GM13977 (cell line): ENCODE measurements at regions not wholly inside any gene's neighbourhood (a gene's known extent, or its start where the extent isn't known, plus 50 kb on each side); places are given as distances from the start of the nearest gene placed in this dataset.

Experiments used
- DNase-seq: peaks from one replicate; pipeline ENCODE4 v3.0.0; 2012; ENCODE audit warnings: low spot score
- CTCF ChIP-seq: IDR thresholded peaks from 2 replicates; pipeline ENCODE4 v1.5.1; 2012; ENCODE audit warnings: mild to moderate bottlenecking, control low read depth; ENCODE audit not compliant: insufficient read depth; ENCODE audit errors: extremely low read depth, missing control alignments
- in situ Hi-C: fragments of 300-500 bp; cut with MboI; formaldehyde crosslinking; loops from one replicate; pipeline ENCODE4 v1.12.0; 2022; ENCODE audit warnings: low sequenced_read_pairs, low pct_unique_long_range_greater_than_20kb, mixed read lengths, inconsistent platforms; ENCODE audit not compliant: unreplicated experiment

GRCh38 chr12:103140286-103140685 is 182.8 kb downstream of the ASCL1 start:
- no peak for TF ChIP-seq CTCF
- DNase-seq = no peak
- in situ Hi-C loops = no loop called here

GRCh38 chr12:103144278-103144677 is 186.8 kb downstream of the ASCL1 start:
- TF ChIP-seq CTCF = no peak

GRCh38 chr12:103160622-103161021 is 203.1 kb downstream of the ASCL1 start:
- no peak for DNase-seq
- in situ Hi-C loops = no loop called here
- TF ChIP-seq CTCF = no peak

More at GRCh38 chr12:103144278-103144677, 186.8 kb downstream of the ASCL1 start:
- peak; percentile 20 for DNase-seq
- in situ Hi-C loops = no loop called here

GRCh38 chr12:103161582-103162362 is 204.3 kb downstream of the ASCL1 start:
- DNase-seq = no peak
- TF ChIP-seq CTCF = no peak
- in situ Hi-C loops = no loop called here

- TF ChIP-seq CTCF = no peak
- DNase-seq = no peak
- in situ Hi-C loops = no loop called here
Observed at GRCh38 chr12:103166949-103167348, 209.5 kb downstream of the ASCL1 start.

- TF ChIP-seq CTCF = no peak
- in situ Hi-C loops = no loop called here
- no peak for DNase-seq
Observed at GRCh38 chr12:103172447-103173112, 215.1 kb downstream of the ASCL1 start.
